Myocyte (in vitro differentiated cells): ENCODE measurements at regions not wholly inside any gene's neighbourhood (a gene's known extent, or its start where the extent isn't known, plus 50 kb on each side); places are given as distances from the start of the nearest gene placed in this dataset.
"Not testable (repeated sequence)": the region's sequence is repeated elsewhere in the genome, so short reads cannot be mapped to it uniquely, and the experiment has no call there.

Experiments used
- DNase-seq: peaks from one replicate; pipeline ENCODE4 v3.0.0-alpha.2; 2012; ENCODE audit warnings: low read depth

DNA sequence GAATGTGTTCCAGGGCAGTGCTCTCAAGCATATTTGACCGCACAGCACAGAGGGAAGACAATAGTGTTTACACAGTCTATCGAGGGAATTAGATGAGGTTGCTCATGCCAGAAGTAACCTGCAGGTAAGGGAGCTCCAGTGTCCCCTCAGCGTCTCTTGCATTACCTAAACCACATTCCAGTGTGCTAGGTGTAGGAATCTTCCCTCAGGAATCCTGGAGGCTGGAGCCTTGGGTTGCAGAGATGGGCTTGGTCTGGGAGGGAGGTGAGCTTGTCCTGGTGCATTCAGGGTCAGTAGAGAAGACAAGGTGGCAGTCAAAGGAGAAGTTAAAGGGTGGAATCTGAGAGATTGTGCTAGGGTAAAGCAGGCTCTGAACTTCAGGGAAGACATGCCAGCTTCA, 56.3 kb downstream of the SOX14 start:
- DNase-seq, result no peak

DNA sequence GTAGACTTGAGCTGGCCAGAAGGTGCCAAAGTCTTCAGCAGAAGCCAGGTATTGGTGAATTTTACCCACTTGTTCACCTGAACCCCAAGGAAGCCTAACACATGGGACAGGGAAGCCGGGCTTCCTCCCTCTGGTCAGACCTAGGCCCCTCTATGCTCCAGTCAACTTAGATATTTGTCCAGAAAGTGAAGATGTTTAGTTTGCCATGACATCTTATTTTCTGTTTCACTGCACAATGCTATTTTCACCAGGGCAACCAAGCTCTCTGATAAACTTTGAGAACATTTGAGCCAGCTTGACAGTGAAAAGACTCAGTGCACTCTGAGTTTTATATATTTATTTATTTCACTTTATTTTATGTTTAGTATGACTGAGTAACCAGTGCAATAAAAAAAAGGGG, 71.0 kb downstream of the SOX14 start:
- DNase-seq, result no peak

- DNase-seq, result no peak
Observed at GRCh38 chr3:137845194-137845593, 81.1 kb downstream of the SOX14 start.

DNA sequence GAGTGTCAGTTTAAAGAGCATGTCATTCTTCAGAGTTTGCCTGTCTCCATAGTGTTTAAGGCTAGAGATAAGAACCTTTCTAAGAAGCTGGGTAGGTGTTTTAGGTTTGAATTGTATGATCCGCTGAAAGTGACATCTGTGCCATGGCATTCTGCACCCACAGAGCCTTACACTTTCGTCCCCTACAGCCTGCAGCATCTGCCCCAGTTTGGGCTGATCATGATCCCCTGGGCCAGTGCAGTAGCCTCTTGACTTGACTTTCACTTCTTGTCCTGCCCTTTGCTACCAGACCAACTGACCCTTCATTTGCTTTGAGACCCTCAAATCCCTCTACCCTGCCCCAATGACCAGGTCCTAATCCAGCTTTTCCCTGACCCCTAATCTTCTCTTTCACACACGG, 81.6 kb downstream of the SOX14 start:
- no peak for DNase-seq

GRCh38 chr3:137852391-137852830, 88.3 kb downstream of the SOX14 start:
- no peak for DNase-seq

DNA sequence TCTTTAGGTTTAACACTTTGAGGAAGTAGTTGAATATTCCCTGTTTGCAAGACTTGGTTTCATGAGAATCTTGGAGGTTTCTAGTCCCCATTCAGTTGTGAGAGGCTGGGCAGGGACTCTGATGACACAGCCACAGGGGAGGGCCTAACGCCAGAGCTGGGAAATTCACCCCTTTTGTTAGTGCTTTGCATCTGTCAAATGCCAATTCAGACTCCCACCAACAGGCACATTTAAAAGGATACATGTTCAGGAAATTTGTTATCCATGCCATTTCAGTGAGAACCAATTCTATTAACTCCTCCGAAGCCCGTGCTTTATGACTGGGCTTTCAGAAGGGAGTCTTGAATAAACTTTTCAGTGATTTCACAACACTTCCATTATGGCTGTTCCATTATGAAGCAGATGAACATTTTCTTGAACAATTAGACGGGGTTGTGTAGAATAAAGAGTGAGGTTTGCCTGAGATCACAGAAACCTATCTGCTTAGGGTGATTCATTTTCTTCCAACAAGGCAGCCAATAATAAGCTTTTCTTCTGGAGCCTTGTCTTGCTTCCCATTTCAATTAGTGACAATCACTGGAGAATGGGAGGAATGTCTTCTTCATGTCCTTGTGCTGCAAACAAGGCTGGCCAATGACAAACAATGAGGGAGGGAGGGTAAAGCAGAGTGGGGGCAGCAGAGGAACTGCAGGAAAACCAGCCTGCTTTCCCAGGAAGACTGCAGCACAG, 90.6 kb downstream of the SOX14 start:
- DNase-seq, result no peak

GRCh38 chr3:137866001-137866400, 101.9 kb downstream of the SOX14 start:
- DNase-seq, result no peak

GRCh38 chr3:137866933-137867332, 102.8 kb downstream of the SOX14 start:
- DNase-seq, result no peak

DNA sequence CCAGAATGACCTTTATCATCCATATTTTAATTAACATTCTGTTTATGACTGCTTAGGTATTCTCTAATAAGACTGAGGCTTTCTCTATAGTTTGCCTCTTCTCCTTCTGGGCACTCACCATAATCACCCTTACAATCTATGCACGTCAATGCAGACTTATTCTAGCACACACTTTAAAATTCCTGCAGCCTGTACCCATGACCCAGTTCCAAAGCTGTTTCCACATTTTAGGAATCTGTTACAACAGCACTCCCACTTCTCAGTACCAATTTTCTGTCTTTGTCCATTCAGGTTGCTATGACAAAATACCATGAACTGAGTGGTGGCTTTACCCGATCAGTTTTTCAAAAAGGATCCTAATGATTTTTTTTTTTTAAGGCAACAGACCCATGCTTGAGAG, 103.5 kb downstream of the SOX14 start:
- DNase-seq, result no peak

GRCh38 chr3:137869022-137869421, 104.9 kb downstream of the SOX14 start:
- no peak for DNase-seq

DNA sequence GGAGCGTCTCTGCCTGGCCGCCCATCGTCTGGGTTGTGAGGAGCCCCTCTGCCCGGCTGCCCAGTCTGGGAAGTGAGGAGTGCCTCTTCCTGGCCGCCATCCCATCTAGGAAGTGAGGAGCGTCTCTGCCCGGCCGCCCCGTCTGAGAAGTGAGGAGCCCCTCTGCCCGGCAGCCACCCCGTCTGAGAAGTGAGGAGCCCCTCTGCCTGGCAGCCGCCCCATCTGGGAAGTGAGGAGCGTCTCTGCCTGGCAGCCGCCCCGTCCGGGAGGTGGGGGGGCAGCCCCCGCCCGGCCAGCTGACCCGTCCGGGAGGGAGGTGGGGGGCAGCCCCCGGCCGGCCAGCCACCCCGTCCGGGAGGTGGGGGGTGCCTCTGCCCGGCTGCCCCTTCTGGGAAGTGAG, 108.5 kb downstream of the SOX14 start:
- DNase-seq, result not testable (repeated sequence)

GRCh38 chr3:137896842-137897241, 113.1 kb upstream of the CLDN18 start:
- not testable (repeated sequence) for DNase-seq

- DNase-seq, result no peak
Observed at GRCh38 chr3:137906985-137907649, 102.8 kb upstream of the CLDN18 start.

GRCh38 chr3:137924628-137925027, 85.3 kb upstream of the CLDN18 start:
- DNase-seq, result no peak

GRCh38 chr3:137925080-137925479, 84.9 kb upstream of the CLDN18 start:
- DNase-seq, result no peak

- DNase-seq, result no peak
Observed at GRCh38 chr3:137926991-137927390, 83.0 kb upstream of the CLDN18 start.

GRCh38 chr3:137930976-137931375, 79.0 kb upstream of the CLDN18 start:
- no peak for DNase-seq

DNA sequence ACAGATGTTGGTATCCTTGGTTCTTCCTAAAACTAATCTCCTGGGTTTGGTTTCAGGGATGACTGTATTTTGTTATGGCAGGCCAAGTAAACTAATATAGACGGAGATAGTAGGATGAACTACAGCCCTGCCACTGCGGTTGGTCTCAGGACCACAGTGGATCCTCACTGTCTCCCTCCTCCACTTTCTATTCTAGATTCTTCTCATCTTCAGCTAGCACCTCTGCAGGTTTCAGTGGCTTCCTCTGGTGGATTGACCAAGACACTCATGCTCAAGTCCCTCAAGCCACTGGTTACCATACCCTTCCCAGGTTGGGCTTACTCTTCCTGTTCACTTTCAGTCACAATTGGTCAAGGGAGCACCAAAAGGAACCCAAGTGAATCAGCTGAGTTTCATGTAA, 71.1 kb upstream of the CLDN18 start:
- DNase-seq, result no peak

GRCh38 chr3:137944593-137944992, 65.4 kb upstream of the CLDN18 start:
- no peak for DNase-seq

- DNase-seq, result peak; percentile 64
Observed at GRCh38 chr3:137946356-137946973, 63.5 kb upstream of the CLDN18 start.

DNA sequence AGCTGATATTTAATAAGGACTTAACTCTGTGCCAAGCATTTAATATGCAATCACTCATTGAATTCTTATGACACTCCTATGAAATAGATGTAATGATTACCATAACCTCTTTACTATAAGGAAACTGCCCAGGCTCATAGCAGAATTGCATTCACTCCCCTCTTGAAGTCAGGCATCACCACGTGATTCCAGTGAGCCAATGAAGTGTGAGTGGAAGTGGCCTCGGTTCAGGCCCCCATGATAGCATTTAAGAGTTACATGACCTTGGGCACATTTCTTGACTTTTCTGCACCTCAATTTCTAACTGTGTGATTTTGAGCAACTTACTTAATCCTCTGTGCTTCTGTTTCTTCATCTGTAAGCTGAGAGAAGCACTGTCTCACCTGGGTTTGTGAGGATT, 62.8 kb upstream of the CLDN18 start:
- DNase-seq, result no peak

DNA sequence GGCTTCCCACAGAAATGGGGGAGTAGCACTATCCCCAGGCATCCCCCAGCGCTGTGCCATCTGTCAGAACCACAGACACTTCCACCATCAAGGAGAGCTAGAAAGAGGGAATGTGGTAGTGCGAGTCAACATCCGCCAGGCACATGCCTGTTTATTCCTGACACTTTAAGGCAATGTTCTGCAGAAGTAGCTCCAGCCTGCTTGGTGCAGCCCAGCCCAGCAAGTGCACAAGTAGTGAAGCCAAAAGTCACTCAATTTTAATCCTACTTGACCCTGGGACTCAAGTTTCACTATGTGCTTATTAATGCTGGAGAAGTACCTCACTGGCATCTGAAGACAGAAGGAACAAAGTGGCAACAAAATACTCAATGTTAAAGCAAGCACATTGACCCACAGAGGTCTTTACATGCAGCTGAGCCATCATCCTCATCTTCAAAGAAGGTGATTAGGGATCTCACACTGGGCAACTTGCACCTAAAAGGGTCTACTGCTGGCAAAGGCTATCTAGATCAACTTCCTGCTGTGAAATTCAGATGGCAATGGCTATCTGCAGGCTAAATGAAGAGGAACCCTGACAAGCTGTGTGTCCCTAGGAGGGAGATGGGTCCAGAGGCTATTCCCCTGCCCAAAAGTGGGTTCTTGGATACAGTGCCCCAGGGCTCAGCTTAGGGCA, 61.4 kb upstream of the CLDN18 start:
- no peak for DNase-seq
